Trophoblast cell (in vitro differentiated cells and primary cell): ENCODE measurements at regions not wholly inside any gene's neighbourhood (a gene's known extent, or its start where the extent isn't known, plus 50 kb on each side); places are given as distances from the start of the nearest gene placed in this dataset.

Source experiments
- DNase-seq, 2 donors: peaks; one replicate each; pipeline ENCODE4 v3.0.0-alpha.2; 2016
- H2AFZ ChIP-seq: 2 replicates; pipeline ENCODE4 v1.6.1; 2013; ENCODE audit warnings: low read length, moderate library complexity, mild to moderate bottlenecking; ENCODE audit not compliant: insufficient read depth, poor library complexity
- H2AK5ac ChIP-seq: 2 replicates; pipeline ENCODE4 v1.6.1; 2013; ENCODE audit warnings: mild to moderate bottlenecking, low read length
- H2BK120ac ChIP-seq: 2 replicates; pipeline ENCODE4 v1.6.1; 2013; ENCODE audit warnings: low read length, mild to moderate bottlenecking, moderate library complexity; ENCODE audit not compliant: insufficient read depth, poor library complexity
- H2BK12ac ChIP-seq: 2 replicates; pipeline ENCODE4 v1.6.1; 2013; ENCODE audit warnings: mild to moderate bottlenecking, low read length, moderate library complexity
- H2BK5ac ChIP-seq: 2 replicates; pipeline ENCODE4 v1.6.1; 2013; ENCODE audit warnings: low read length, low read depth, moderate library complexity, mild to moderate bottlenecking; ENCODE audit not compliant: poor library complexity
- H3K14ac ChIP-seq: 2 replicates; pipeline ENCODE4 v1.6.1; 2013; ENCODE audit warnings: mild to moderate bottlenecking, low read length
- H3K18ac ChIP-seq: 2 replicates; pipeline ENCODE4 v1.6.1; 2013; ENCODE audit warnings: mild to moderate bottlenecking, low read length
- H3K23ac ChIP-seq: 2 replicates; pipeline ENCODE4 v1.6.1; 2013; ENCODE audit warnings: low read length
- H3K27ac ChIP-seq: 2 replicates; pipeline ENCODE4 v1.5.1; 2013; ENCODE audit warnings: low read depth, mild to moderate bottlenecking, inconsistent platforms, low read length, moderate library complexity
- H3K27me3 ChIP-seq: 2 replicates; pipeline ENCODE4 v1.6.1; 2013; ENCODE audit warnings: inconsistent platforms, mild to moderate bottlenecking, low read length, moderate library complexity; ENCODE audit not compliant: insufficient read depth
- H3K36me3 ChIP-seq, 2 experiments: 1 replicate in 1 of 2; 2 replicates in 1 of 2; pipeline ENCODE4 v1.6.1; 2013; ENCODE audit warnings: low read length in 2 of 2, mild to moderate bottlenecking in 2 of 2, moderate library complexity in 1 of 2; ENCODE audit not compliant: insufficient read depth in 2 of 2, control insufficient read depth in 1 of 2
- H3K4ac ChIP-seq: 2 replicates; pipeline ENCODE4 v1.6.1; 2013; ENCODE audit warnings: low read depth, mild to moderate bottlenecking, low read length, moderate library complexity
- H3K4me1 ChIP-seq, 2 experiments: 1 replicate in 1 of 2; 2 replicates in 1 of 2; pipeline ENCODE4 v1.6.1; 2013; ENCODE audit warnings: low read length in 2 of 2, mild to moderate bottlenecking in 2 of 2, moderate library complexity in 1 of 2; ENCODE audit not compliant: insufficient read depth in 2 of 2, control insufficient read depth in 1 of 2
- H3K4me2 ChIP-seq: 2 replicates; pipeline ENCODE4 v1.6.1; 2013; ENCODE audit warnings: inconsistent platforms, mild to moderate bottlenecking, low read length, moderate library complexity
- H3K4me3 ChIP-seq: 2 replicates; pipeline ENCODE4 v1.5.1; 2013; ENCODE audit warnings: mild to moderate bottlenecking, low read depth, low read length, inconsistent platforms
- H3K79me1 ChIP-seq: one replicate; pipeline ENCODE4 v1.6.1; 2013; ENCODE audit warnings: low read length
- H3K79me2 ChIP-seq: 2 replicates; pipeline ENCODE4 v1.6.1; 2013; ENCODE audit warnings: low read length, mild to moderate bottlenecking; ENCODE audit not compliant: control insufficient read depth, insufficient read depth, poor library complexity
- H3K9ac ChIP-seq: 2 replicates; pipeline ENCODE4 v1.6.1; 2013; ENCODE audit warnings: mild to moderate bottlenecking, low read length
- H3K9me3 ChIP-seq: 2 replicates; pipeline ENCODE4 v1.6.1; 2013; ENCODE audit warnings: low read depth, mild to moderate bottlenecking, control low read depth, inconsistent platforms, low read length; ENCODE audit not compliant: insufficient read depth
- H4K12ac ChIP-seq: 2 replicates; pipeline ENCODE4 v1.6.1; 2013; ENCODE audit warnings: low read depth, mild to moderate bottlenecking, low read length, moderate library complexity
- H4K8ac ChIP-seq: 2 replicates; pipeline ENCODE4 v1.6.1; 2013; ENCODE audit warnings: low read depth, mild to moderate bottlenecking, low read length, moderate library complexity
- H4K91ac ChIP-seq: one replicate; pipeline ENCODE4 v1.6.1; 2013; ENCODE audit warnings: low read depth, mild to moderate bottlenecking, low read length, moderate library complexity
- WGBS: extraction: QIAGEN DNeasy Blood & Tissue Kit; methylation state at CpG from one replicate; pipeline ENCODE4 v1.1.7; 2013; ENCODE audit warnings: missing lambda C conversion rate; ENCODE audit not compliant: insufficient read length, insufficient coverage; ENCODE audit errors: extremely low coverage; 5-methylcytosine and 5-hydroxymethylcytosine counted together

DNA sequence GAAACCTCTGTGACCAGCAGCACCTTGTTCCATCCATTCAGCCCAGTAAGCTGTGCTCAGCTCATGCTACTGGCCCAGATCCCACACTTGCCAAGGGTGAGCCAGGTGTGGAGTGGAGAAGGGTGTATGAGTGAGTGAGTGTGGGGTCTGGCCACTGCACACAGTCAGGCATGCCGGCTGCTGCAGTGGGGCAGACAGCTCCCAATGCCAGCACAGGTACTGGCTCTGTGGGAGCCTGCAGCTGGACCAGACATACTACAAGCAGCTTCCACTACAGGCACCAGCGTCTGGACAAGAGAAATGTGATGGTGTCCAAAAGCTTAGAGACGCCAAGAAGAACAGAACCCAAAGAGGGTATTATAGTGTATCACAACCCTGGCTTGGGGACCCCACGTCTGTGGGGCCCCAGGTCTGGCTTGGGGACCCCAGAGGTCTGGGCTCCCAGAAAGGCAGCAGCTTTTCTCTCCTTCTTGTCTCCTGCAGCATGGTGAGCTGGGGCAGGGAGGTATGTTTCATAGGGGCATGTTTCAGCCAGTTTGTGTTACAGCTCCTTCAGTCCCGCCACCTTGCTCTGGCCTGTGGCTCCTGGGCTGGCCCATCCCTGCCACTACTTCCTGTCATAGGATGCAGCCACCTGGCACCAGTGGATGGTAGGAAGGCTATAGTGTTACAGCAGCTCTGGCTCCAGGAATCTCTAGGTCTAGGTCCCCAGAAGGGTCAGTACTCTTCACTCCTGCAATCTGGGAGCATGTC, 152.4 kb upstream of the HSF2 start:
- no peak overlapping the region for H3K4me3 ChIP-seq
- no peaks in the 10 kb centered on the region for H3K79me2 ChIP-seq
- no peak for DNase-seq
- no peaks in the 10 kb centered on the region for H3K36me3 ChIP-seq
- no peak overlapping the region for H4K12ac ChIP-seq
- H3K9ac ChIP-seq = no peak overlapping the region
- H2BK12ac ChIP-seq = no peak overlapping the region
- no peaks in the 10 kb centered on the region for H3K27me3 ChIP-seq
- no peak overlapping the region for H2BK5ac ChIP-seq
- H4K91ac ChIP-seq = no peak overlapping the region
- H2AFZ ChIP-seq = no peak overlapping the region
- H3K18ac ChIP-seq = no peak overlapping the region
- no peak overlapping the region for H2AK5ac ChIP-seq
- H3K14ac ChIP-seq = no peak overlapping the region
- H3K79me1 ChIP-seq = no peaks in the 10 kb centered on the region
- H3K9me3 ChIP-seq = no peaks in the 10 kb centered on the region
- no peak overlapping the region for H4K8ac ChIP-seq
- H2BK120ac ChIP-seq = no peak overlapping the region
- H3K27ac ChIP-seq = no peak overlapping the region
- no peak overlapping the region for H3K4me2 ChIP-seq
- H3K23ac ChIP-seq = no peak overlapping the region
- WGBS = no CpG with 5 or more reads among the region's 5 CpGs
- no peak overlapping the region for H3K4ac ChIP-seq
- H3K4me1 ChIP-seq = no peaks in the 10 kb centered on the region

DNA sequence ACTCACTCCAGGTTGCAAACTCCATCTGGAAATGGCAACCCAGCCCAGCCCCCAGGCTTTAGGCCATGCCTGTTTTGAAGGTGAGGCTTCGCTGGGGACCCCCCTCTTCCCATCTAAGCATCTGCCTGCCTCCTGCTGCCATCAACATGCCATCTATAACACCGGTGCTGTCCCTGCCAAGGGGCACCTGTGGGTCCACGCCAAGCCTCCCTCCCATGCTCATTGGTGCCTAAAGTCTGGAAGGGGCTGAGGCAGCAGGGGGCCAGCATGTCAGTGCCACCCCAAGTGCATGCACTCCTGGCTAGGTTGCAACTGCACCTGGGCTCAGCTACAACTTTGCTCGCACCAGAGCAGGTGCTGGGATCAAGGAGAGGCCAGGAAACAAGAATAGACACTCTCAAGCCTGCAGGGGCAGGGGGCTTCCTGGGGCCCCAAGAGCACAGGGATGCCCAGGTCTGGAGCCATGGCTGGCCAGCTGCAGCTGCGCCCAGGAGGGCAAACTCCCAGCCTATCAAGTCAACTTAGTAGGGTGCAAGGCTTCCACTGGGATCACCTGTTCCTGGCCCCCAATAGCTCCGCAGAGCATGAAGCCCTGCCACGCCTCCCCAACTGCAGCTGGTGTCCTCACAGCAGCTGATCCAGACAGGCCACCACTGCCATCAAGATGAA, 151.3 kb upstream of the HSF2 start:
- Histone ChIP-seq H4K8ac (no peak overlapping the region), H4K12ac (no peak overlapping the region), H3K9ac (no peak overlapping the region), H2AK5ac (no peak overlapping the region), H3K79me1 (no peaks in the 10 kb centered on the region), H3K23ac (no peak overlapping the region), H3K4me1 (no peaks in the 10 kb centered on the region), H2BK5ac (no peak overlapping the region), H3K79me2 (no peaks in the 10 kb centered on the region), H3K9me3 (no peaks in the 10 kb centered on the region), H3K4me2 (no peak overlapping the region), H2BK12ac (no peak overlapping the region), H3K36me3 (no peaks in the 10 kb centered on the region), H2AFZ (no peak overlapping the region), H3K27ac (no peak overlapping the region), H3K4ac (no peak overlapping the region), H2BK120ac (no peak overlapping the region), H4K91ac (no peak overlapping the region), H3K18ac (no peak overlapping the region), H3K4me3 (no peak overlapping the region), H3K14ac (no peak overlapping the region), H3K27me3 (no peaks in the 10 kb centered on the region)
- WGBS = no CpG with 5 or more reads among the region's 7 CpGs
- DNase-seq = no peak

DNA sequence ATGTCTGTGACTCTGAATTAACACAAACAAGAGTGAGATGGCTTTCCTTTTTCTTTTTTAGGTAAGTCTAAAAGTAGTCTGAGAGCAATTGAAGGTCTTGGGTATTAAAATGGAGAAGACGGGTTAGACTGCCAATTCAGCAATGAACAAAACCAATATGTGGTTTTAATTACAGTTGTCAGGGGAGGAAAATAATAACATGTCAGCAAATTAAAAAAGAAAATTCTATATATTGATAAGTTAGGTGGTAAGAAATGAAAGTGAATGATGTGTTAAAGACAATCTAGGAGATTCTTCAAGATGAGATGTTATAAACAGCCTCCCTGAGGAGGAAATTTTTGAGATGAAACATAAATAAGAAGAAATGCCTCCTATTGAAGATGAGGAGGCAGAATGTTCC, 150.6 kb upstream of the HSF2 start:
- DNase-seq = no peak
- no CpG with 5 or more reads among the region's 1 CpG for WGBS
- H3K9me3 ChIP-seq = no peaks in the 10 kb centered on the region

DNA sequence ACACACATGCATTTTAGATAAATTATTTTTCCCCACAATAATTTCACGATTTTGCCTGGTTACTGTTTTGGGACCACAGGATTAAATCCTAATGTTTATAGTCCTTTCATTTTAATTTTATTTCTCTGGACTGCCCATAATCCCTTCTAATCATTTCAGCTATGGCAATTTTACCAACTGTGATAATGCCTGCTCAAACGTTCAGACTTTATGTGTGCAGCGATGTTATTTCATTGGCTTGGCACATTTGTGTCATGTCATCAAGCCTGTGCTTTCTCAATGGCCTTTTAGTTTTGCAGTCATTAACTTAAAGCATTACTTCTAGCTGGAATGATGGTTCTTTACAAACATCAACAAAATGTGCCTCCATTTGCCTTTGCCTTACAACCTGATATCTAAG, 140.6 kb upstream of the HSF2 start:
- no peaks in the 10 kb centered on the region for H3K4me1 ChIP-seq
- no peak overlapping the region for H2BK12ac ChIP-seq
- H3K9me3 ChIP-seq = no peaks in the 10 kb centered on the region
- no peak overlapping the region for H3K4ac ChIP-seq
- no peak overlapping the region for H3K4me3 ChIP-seq
- H4K12ac ChIP-seq = no peak overlapping the region
- H2BK5ac ChIP-seq = no peak overlapping the region
- H3K27me3 ChIP-seq = no peaks in the 10 kb centered on the region
- no peak for DNase-seq
- H4K91ac ChIP-seq = no peak overlapping the region
- no peak overlapping the region for H2AK5ac ChIP-seq
- H3K9ac ChIP-seq = no peak overlapping the region
- H3K79me1 ChIP-seq = no peaks in the 10 kb centered on the region
- no peak overlapping the region for H3K23ac ChIP-seq
- no peak overlapping the region for H3K18ac ChIP-seq
- H3K4me2 ChIP-seq = no peak overlapping the region
- no peak overlapping the region for H2BK120ac ChIP-seq
- WGBS = no CpG with 5 or more reads among the region's 3 CpGs
- H2AFZ ChIP-seq = no peak overlapping the region
- no peak overlapping the region for H3K27ac ChIP-seq
- H3K36me3 ChIP-seq = no peaks in the 10 kb centered on the region
- H3K14ac ChIP-seq = no peak overlapping the region
- H3K79me2 ChIP-seq = no peaks in the 10 kb centered on the region
- H4K8ac ChIP-seq = no peak overlapping the region

More for the DNA sequence above, 150.6 kb upstream of the HSF2 start:
- H3K18ac ChIP-seq = no peak overlapping the region
- H4K12ac ChIP-seq = no peak overlapping the region
- no peak overlapping the region for H2AK5ac ChIP-seq
- H3K4ac ChIP-seq = no peak overlapping the region
- H3K79me1 ChIP-seq = no peaks in the 10 kb centered on the region
- no peak overlapping the region for H2AFZ ChIP-seq
- no peak overlapping the region for H2BK5ac ChIP-seq
- no peak overlapping the region for H4K91ac ChIP-seq
- H3K4me1 ChIP-seq = no peaks in the 10 kb centered on the region
- no peak overlapping the region for H2BK12ac ChIP-seq
- no peak overlapping the region for H3K23ac ChIP-seq
- H3K14ac ChIP-seq = no peak overlapping the region
- no peak overlapping the region for H4K8ac ChIP-seq
- H3K4me2 ChIP-seq = no peak overlapping the region
- no peak overlapping the region for H3K4me3 ChIP-seq
- no peak overlapping the region for H3K27ac ChIP-seq
- H3K27me3 ChIP-seq = no peaks in the 10 kb centered on the region
- no peaks in the 10 kb centered on the region for H3K79me2 ChIP-seq
- H3K9ac ChIP-seq = no peak overlapping the region
- no peak overlapping the region for H2BK120ac ChIP-seq
- H3K36me3 ChIP-seq = no peaks in the 10 kb centered on the region
